Astrocyte of the cerebellum (primary cell): ENCODE measurements at regions not wholly inside any gene's neighbourhood (a gene's known extent, or its start where the extent isn't known, plus 50 kb on each side); places are given as distances from the start of the nearest gene placed in this dataset.
A peak's percentile ranks its signal among the peaks of the same experiment; 100 is the strongest.

Experiments used
- DNase-seq: peaks from one replicate; pipeline ENCODE4 v3.0.0-alpha.2; 2011; ENCODE audit warnings: low read depth
- H3K4me3 ChIP-seq: 2 replicates; pipeline ENCODE4 v1.5.1; 2011; ENCODE audit warnings: mild to moderate bottlenecking, low read depth, low read length, moderate library complexity
- in situ Hi-C: cut with HindIII; loops from 2 replicates; pipeline ENCODE4 v1.10.0; 2017; ENCODE audit warnings: low sequenced_read_pairs
- TF ChIP-seq, protein P1 (sequence below): IDR thresholded peaks from 2 replicates; pipeline ENCODE4 v1.5.1; 2012; ENCODE audit warnings: low read length, low read depth, moderate library complexity, mild to moderate bottlenecking; ENCODE audit errors: missing control alignments

DNA sequence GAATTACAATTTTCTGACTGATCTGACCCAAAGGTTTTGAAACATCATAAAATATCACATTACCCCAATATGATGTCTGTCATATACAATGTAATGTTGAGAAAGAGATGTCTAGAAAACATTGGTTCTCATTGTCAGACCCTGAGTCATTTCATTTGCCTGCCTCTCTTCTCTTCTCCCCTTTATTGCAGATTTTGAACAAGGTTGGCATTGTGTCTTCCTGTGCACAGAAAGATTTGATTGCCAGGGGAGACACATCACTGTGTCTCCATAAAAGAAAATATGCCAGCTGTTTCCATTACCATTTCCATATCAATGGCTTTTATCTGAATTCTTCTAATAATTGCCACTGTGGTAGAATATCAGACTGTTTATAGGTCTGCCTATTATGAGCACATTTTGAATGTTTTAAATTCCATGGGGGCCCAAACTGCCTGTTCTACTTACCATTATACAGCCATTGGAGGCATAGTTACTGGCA is 65.6 kb downstream of the IFI44 start:
- in situ Hi-C loops: no loop called here
- no peak overlapping the region for H3K4me3 ChIP-seq
- DNase-seq: no peak
- TF ChIP-seq, protein P1, sequence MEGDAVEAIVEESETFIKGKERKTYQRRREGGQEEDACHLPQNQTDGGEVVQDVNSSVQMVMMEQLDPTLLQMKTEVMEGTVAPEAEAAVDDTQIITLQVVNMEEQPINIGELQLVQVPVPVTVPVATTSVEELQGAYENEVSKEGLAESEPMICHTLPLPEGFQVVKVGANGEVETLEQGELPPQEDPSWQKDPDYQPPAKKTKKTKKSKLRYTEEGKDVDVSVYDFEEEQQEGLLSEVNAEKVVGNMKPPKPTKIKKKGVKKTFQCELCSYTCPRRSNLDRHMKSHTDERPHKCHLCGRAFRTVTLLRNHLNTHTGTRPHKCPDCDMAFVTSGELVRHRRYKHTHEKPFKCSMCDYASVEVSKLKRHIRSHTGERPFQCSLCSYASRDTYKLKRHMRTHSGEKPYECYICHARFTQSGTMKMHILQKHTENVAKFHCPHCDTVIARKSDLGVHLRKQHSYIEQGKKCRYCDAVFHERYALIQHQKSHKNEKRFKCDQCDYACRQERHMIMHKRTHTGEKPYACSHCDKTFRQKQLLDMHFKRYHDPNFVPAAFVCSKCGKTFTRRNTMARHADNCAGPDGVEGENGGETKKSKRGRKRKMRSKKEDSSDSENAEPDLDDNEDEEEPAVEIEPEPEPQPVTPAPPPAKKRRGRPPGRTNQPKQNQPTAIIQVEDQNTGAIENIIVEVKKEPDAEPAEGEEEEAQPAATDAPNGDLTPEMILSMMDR: no peak

GRCh38 chr1:78716186-78716585 is 66.6 kb downstream of the IFI44 start:
- H3K4me3 ChIP-seq: no peak overlapping the region
- DNase-seq: peak; percentile 22
- in situ Hi-C loops: no loop called here
- TF ChIP-seq, protein P1: no peak

DNA sequence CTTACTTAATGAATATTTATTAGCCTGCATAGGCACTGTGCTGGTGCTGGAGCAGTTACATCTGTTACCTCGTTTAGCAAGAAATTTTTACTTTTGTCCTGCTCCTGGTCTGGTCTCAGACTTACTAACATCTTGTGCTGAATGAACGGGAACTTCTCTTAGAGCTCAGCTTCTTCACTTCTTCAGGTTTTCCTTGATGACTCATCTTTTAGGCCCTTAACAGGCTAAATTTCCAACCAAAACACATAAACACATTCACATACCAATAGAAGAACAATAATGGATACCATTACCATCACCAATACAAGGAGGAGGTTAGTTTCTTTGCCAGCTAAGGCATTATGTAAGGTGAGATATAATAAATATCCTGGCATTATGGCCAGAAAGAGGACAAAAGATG is 68.9 kb downstream of the IFI44 start:
- no peak overlapping the region for H3K4me3 ChIP-seq
- peak; percentile 23 for DNase-seq
- TF ChIP-seq, protein P1: no peak
- in situ Hi-C loops: no loop called here

DNA sequence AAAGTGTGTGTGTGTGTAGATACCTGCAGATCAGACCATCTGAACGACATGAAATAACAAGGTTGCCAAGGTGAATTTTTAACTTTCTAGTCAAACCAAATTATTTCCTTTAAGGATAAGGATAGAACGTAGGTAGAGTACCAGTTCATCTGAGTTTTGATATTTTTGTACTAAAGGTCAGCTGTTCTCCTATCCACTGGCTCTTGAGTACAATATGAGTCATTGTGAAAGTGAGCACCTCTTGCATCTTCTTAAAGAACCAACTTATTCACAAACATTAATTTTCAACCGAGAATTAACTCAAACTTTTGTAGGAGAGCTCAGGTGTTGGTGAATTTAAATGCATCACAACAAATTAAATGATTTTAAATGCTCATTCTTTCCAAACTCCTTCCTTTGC is 71.5 kb downstream of the IFI44 start:
- no peak overlapping the region for H3K4me3 ChIP-seq
- in situ Hi-C loops: no loop called here
- TF ChIP-seq, protein P1: no peak
- no peak for DNase-seq

GRCh38 chr1:78722105-78722504 is 72.5 kb downstream of the IFI44 start:
- TF ChIP-seq, protein P1: no peak

DNA sequence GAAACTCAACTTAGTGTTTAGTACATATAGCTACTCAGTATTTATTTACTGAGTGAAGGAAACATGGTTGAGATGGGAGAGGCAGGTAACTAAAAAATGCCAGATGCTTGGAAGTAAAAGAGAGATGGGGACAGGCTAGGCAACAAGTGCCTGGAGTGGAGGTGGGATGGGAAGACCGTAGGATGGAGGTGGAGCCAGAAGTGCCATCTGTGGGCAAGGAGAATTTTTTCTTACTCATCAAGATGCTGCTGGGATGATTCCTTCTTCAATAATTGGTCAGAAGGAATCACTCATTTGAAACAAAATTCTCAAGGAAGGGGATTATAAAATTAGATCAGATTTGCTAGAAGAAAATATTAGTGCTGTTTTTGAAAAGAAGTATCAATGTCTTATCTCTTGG is 72.9 kb downstream of the IFI44 start:
- DNase-seq: no peak
- H3K4me3 ChIP-seq: no peak overlapping the region
- in situ Hi-C loops: no loop called here
- TF ChIP-seq, protein P1: no peak

More at GRCh38 chr1:78722105-78722504, 72.5 kb downstream of the IFI44 start:
- no peak for DNase-seq
- H3K4me3 ChIP-seq: no peak overlapping the region
- in situ Hi-C loops: no loop called here

DNA sequence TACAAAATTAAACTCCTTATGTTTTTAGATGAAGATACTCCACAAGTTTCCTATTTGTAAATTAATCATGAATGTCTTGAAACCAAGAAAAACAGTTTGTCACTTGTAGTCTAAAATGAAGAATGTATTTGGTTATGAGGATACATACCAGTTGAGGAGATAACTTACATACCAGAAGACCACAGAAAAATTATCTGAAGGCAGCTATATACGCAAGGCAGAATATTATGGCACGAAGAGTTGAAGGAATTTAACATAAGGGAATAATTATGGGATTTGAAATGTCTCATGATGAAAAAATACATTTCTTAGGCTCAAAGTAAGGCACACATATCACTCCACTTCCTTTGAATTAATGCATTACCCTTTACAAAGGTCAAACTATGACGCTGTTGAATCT is 73.3 kb downstream of the IFI44 start:
- no peak for DNase-seq
- TF ChIP-seq, protein P1: no peak
- in situ Hi-C loops: no loop called here
- no peak overlapping the region for H3K4me3 ChIP-seq
